ENCODE measurements at regions not wholly inside any gene's neighbourhood (a gene's known extent, or its start where the extent isn't known, plus 50 kb on each side); places are given as distances from the start of the nearest gene placed in this dataset.

GRCh38 chr5:68441309-68442073, 225.9 kb downstream of the PIK3R1 start:
- Mint-ChIP-seq H3K27ac (peak overlapping the region; percentile 24), H3K36me3 (no peaks in the 10 kb centered on the region), H3K27me3 (peaks cover 2% of the 10 kb centered on the region), H3K4me3 (no peak overlapping the region), H3K4me1 (ENCODE audit: low read depth) (peaks cover 18% of the 10 kb centered on the region), H3K9me3 (ENCODE audit: low read depth) (no peaks in the 10 kb centered on the region)

- Mint-ChIP-seq H3K27me3 (peaks cover 2% of the 10 kb centered on the region), H3K27ac (no peak overlapping the region), H3K9me3 (ENCODE audit: low read depth) (no peaks in the 10 kb centered on the region)
Observed at GRCh38 chr5:68443091-68443490, 227.5 kb downstream of the PIK3R1 start.

DNA sequence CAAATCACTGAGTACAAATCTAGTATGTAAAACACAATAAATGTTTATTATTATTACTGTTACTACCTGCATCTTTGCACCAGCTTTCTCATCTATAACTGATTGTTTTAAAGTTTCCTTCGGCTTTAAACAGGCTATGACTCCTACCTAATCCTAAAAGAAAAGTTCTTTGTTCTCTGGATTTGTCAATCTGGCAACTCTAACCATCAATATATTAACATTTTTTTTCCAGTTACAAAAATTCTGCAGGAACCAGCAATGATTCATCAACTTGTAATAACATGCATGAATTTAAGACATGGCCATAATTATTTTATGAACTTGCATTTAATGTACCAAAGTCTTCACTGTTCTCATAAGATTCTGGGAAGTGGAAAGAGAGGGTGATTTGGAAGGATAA, 228.5 kb downstream of the PIK3R1 start:
- H3K4me3 Mint-ChIP-seq = no peak overlapping the region
- H3K27me3 Mint-ChIP-seq = peaks cover 2% of the 10 kb centered on the region
- H3K36me3 Mint-ChIP-seq = no peaks in the 10 kb centered on the region
- no peaks in the 10 kb centered on the region for H3K9me3 Mint-ChIP-seq (ENCODE audit: low read depth)
- peaks cover 18% of the 10 kb centered on the region for H3K4me1 Mint-ChIP-seq (ENCODE audit: low read depth)
- H3K27ac Mint-ChIP-seq = no peak overlapping the region

More at GRCh38 chr5:68443091-68443490, 227.5 kb downstream of the PIK3R1 start:
- H3K36me3 Mint-ChIP-seq = no peaks in the 10 kb centered on the region
- H3K4me3 Mint-ChIP-seq = no peak overlapping the region
- H3K4me1 Mint-ChIP-seq (ENCODE audit: low read depth) = peaks cover 18% of the 10 kb centered on the region

DNA sequence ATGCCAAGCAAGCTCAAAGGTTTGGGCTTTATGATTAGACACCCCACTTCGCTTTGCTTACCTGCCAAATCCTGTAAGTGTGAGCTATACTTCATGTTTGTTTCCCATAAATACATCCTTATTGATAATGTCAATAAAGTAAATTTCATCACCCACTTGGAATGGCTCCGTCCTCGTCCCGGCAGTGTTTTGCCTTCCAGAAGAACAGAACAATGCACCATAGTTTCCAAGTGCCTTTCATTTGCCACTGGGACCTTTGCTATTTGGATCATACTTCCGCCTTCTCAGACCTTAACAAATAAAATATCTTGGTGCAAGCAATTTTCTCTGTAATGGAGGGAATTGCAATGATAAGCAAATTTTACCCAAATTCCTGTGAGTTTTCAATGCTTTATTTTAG, 229.3 kb downstream of the PIK3R1 start:
- peaks cover 16% of the 10 kb centered on the region for H3K4me1 Mint-ChIP-seq (ENCODE audit: low read depth)
- H3K27me3 Mint-ChIP-seq = no peaks in the 10 kb centered on the region
- no peaks in the 10 kb centered on the region for H3K36me3 Mint-ChIP-seq
- no peaks in the 10 kb centered on the region for H3K9me3 Mint-ChIP-seq (ENCODE audit: low read depth)
- H3K4me3 Mint-ChIP-seq = no peak overlapping the region
- H3K27ac Mint-ChIP-seq = no peak overlapping the region

GRCh38 chr5:68445257-68446069, 229.9 kb downstream of the PIK3R1 start:
- Mint-ChIP-seq H3K27me3 (no peaks in the 10 kb centered on the region), H3K4me3 (no peak overlapping the region), H3K9me3 (ENCODE audit: low read depth) (no peaks in the 10 kb centered on the region), H3K27ac (no peak overlapping the region), H3K4me1 (ENCODE audit: low read depth) (peaks cover 16% of the 10 kb centered on the region), H3K36me3 (no peaks in the 10 kb centered on the region)

- Mint-ChIP-seq H3K4me1 (ENCODE audit: low read depth) (peaks cover 11% of the 10 kb centered on the region), H3K9me3 (ENCODE audit: low read depth) (no peaks in the 10 kb centered on the region), H3K4me3 (no peak overlapping the region), H3K27me3 (no peaks in the 10 kb centered on the region), H3K36me3 (no peaks in the 10 kb centered on the region), H3K27ac (no peak overlapping the region)
Observed at GRCh38 chr5:68446070-68446357, 230.5 kb downstream of the PIK3R1 start.

DNA sequence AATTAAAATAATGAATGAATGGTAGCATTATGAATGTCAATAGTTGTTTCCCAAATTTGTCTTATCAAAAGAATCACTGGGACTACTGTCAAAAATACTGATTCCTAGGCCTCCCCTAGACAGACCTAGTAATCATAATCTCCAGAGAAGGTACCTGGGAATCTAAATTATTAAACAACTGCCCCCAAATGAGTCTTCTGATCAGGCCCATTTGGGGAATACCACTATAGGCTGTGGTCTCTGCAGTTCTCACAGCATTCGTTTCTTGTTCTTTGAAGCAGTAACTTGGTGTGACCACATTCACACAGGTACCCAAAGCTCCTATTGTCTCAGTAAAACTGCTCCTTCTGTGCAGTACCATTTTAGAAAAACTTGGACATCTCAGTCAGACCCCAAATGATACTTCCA, 230.9 kb downstream of the PIK3R1 start:
- Mint-ChIP-seq H3K9me3 (ENCODE audit: low read depth) (no peaks in the 10 kb centered on the region), H3K27me3 (no peaks in the 10 kb centered on the region), H3K4me3 (no peak overlapping the region), H3K27ac (no peak overlapping the region), H3K4me1 (ENCODE audit: low read depth) (peaks cover 6% of the 10 kb centered on the region), H3K36me3 (no peaks in the 10 kb centered on the region)

DNA sequence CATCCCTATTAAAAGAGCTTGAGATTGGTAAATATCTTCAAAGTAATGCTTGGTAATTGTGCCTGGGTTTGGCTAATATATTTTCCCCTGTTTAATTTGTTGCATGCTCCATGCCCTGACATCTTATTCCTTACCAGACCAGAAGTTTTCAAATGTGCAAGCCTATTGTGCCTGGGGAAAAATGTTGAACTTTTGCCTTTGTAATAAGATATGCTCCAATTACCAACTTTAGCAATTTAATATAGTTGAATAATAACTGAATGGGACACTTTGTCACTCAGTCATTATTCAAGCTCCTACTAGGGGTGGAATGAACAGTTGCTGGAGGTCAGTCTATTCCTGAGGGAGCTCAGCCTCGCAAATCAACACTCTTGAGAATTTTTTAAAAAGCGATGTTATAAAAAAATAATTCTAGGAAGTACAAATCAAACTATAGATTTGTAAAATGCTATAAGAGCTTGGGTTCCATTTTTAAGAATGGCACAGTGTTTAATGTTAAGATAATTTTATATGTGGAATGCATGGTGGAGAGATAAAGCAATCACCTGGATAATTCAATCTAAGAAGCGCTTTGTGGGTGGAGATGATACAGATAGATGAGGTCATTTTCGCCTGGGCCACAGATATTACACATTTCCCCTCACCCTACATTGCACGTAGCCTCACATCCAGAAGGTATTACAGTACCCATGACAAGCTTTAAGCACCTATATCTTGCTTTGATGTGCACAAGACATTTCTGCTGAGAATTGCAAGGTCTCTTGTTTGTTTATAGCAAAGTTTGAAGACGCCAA, 231.8 kb downstream of the PIK3R1 start:
- no peaks in the 10 kb centered on the region for H3K27me3 Mint-ChIP-seq
- H3K4me1 Mint-ChIP-seq (ENCODE audit: low read depth) = peaks cover under 1% of the 10 kb centered on the region
- H3K36me3 Mint-ChIP-seq = no peaks in the 10 kb centered on the region
- no peak overlapping the region for H3K4me3 Mint-ChIP-seq
- H3K27ac Mint-ChIP-seq = no peak overlapping the region
- no peaks in the 10 kb centered on the region for H3K9me3 Mint-ChIP-seq (ENCODE audit: low read depth)

- H3K36me3 Mint-ChIP-seq = peaks cover 2% of the 10 kb centered on the region
- no peak overlapping the region for H3K27ac Mint-ChIP-seq
- H3K9me3 Mint-ChIP-seq (ENCODE audit: low read depth) = no peaks in the 10 kb centered on the region
- H3K4me3 Mint-ChIP-seq = no peak overlapping the region
- no peaks in the 10 kb centered on the region for H3K27me3 Mint-ChIP-seq
- no peaks in the 10 kb centered on the region for H3K4me1 Mint-ChIP-seq (ENCODE audit: low read depth)
Observed at GRCh38 chr5:68449380-68449779, 233.8 kb downstream of the PIK3R1 start.

DNA sequence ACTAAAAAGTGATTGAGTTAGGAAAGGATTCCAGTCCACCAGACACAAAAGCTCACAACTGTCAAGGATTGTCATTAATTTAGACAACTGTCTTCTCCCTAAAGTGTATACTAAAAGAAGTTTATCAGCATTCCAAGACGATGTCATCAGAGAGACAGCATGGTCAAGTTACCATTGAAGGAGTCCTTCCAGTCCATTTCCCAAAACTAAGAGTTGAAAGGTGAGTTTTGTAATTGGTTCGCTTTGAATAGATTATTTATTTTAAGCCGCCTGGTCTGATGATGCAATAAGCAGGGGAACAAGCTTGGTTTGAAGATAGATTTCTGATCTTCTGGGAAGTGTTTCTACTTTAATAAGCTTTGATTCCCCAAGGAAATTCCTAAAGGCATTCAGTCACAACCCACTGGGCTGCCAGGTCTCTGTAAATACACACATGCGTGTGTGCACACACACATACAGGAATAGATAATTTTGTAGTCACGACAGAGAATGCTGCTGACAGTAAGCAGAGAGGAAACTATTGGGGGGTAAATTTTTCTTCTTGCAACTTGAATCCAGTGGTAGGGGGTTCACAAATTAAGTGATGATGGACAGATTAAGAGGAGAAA, 234.8 kb downstream of the PIK3R1 start:
- no peak overlapping the region for H3K4me3 Mint-ChIP-seq
- H3K27me3 Mint-ChIP-seq = no peaks in the 10 kb centered on the region
- no peak overlapping the region for H3K27ac Mint-ChIP-seq
- H3K4me1 Mint-ChIP-seq (ENCODE audit: low read depth) = no peaks in the 10 kb centered on the region
- no peaks in the 10 kb centered on the region for H3K9me3 Mint-ChIP-seq (ENCODE audit: low read depth)
- peaks cover 2% of the 10 kb centered on the region for H3K36me3 Mint-ChIP-seq

DNA sequence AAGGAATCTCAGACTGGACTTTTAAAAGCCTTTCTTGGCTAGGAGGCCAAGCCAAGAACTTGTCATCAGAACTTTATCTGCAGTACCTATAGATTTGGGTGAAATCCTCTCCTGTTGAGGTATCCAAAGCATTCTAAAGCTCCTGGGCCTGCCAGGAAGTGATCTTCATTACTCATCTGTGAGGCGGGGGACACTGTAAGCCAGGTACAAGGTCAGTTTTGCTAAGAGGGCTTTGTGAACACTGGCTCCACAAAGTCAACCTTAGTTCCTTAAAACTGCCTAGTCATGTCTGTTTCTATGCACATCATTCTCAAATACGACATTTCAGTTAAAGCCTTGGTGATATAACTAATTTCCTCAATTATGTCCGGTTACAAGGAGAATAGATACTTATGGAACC, 236.7 kb downstream of the PIK3R1 start:
- H3K4me1 Mint-ChIP-seq (ENCODE audit: low read depth) = no peaks in the 10 kb centered on the region
- H3K36me3 Mint-ChIP-seq = peaks cover 2% of the 10 kb centered on the region
- no peaks in the 10 kb centered on the region for H3K27me3 Mint-ChIP-seq
- no peaks in the 10 kb centered on the region for H3K9me3 Mint-ChIP-seq (ENCODE audit: low read depth)
- no peak overlapping the region for H3K27ac Mint-ChIP-seq
- no peak overlapping the region for H3K4me3 Mint-ChIP-seq

GRCh38 chr5:68454172-68454571, 238.6 kb downstream of the PIK3R1 start:
- Mint-ChIP-seq H3K9me3 (ENCODE audit: low read depth) (no peaks in the 10 kb centered on the region), H3K36me3 (peaks cover 2% of the 10 kb centered on the region), H3K27ac (no peak overlapping the region), H3K4me1 (ENCODE audit: low read depth) (peaks cover 13% of the 10 kb centered on the region), H3K27me3 (no peaks in the 10 kb centered on the region), H3K4me3 (no peak overlapping the region)

DNA sequence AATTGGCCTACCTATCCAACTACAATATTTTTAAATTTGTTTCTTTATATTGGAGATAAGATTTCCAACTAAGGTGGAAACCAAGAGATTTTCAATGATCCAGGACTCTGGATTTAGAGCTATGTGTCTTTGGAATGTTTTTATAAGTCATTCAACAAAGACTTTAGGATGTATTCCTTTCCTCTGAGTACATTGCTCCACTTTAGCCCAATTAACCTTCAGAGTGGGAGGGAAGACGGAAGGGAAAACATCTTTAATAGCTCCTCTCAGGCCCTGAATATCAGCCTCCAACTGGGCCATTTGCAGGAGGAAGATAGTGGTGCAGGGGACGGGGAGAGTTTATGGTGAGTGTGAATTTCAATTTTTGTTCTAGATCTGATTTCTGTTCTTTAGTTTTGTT, 239.2 kb downstream of the PIK3R1 start:
- Mint-ChIP-seq H3K4me3 (no peak overlapping the region), H3K27me3 (no peaks in the 10 kb centered on the region), H3K27ac (no peak overlapping the region), H3K9me3 (ENCODE audit: low read depth) (no peaks in the 10 kb centered on the region), H3K36me3 (peaks cover 2% of the 10 kb centered on the region), H3K4me1 (ENCODE audit: low read depth) (peaks cover 13% of the 10 kb centered on the region)

GRCh38 chr5:68455216-68455615, 239.7 kb downstream of the PIK3R1 start:
- Mint-ChIP-seq H3K36me3 (peaks cover 2% of the 10 kb centered on the region), H3K4me3 (no peak overlapping the region)

GRCh38 chr5:68456756-68457217, 241.2 kb downstream of the PIK3R1 start:
- Mint-ChIP-seq H3K36me3 (peaks cover 2% of the 10 kb centered on the region), H3K27me3 (no peaks in the 10 kb centered on the region), H3K4me3 (no peak overlapping the region), H3K9me3 (ENCODE audit: low read depth) (no peaks in the 10 kb centered on the region), H3K27ac (no peak overlapping the region), H3K4me1 (ENCODE audit: low read depth) (peaks cover 16% of the 10 kb centered on the region)

More at GRCh38 chr5:68455216-68455615, 239.7 kb downstream of the PIK3R1 start:
- H3K4me1 Mint-ChIP-seq (ENCODE audit: low read depth) = peaks cover 16% of the 10 kb centered on the region
- no peak overlapping the region for H3K27ac Mint-ChIP-seq
- no peaks in the 10 kb centered on the region for H3K27me3 Mint-ChIP-seq
- no peaks in the 10 kb centered on the region for H3K9me3 Mint-ChIP-seq (ENCODE audit: low read depth)
